ENCODE measurements at regions not wholly inside any gene's neighbourhood (a gene's known extent, or its start where the extent isn't known, plus 50 kb on each side); places are given as distances from the start of the nearest gene placed in this dataset.

DNA sequence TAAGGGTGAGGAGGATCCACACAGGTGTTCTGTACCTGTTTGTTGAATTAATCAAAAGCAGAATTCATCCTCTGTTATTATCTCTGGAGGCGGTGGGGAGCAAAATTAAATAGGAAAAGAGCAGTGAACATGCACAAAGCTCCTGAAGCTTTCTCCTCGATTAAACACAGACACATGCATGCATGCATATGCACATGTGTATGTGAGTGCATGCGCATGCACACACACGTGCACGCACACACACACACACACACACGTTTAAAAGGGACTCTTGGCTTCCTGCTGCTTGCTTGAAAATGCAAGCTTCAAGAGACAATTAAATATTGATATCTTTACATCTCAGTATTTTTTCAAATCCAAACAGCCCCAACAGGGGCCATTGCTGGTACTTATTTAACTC is 462.1 kb downstream of the BUD13 start:
- no peak for TF ChIP-seq EP300 (IDR thresholded peaks at IDR 0.05)
- TF ChIP-seq, protein P1, sequence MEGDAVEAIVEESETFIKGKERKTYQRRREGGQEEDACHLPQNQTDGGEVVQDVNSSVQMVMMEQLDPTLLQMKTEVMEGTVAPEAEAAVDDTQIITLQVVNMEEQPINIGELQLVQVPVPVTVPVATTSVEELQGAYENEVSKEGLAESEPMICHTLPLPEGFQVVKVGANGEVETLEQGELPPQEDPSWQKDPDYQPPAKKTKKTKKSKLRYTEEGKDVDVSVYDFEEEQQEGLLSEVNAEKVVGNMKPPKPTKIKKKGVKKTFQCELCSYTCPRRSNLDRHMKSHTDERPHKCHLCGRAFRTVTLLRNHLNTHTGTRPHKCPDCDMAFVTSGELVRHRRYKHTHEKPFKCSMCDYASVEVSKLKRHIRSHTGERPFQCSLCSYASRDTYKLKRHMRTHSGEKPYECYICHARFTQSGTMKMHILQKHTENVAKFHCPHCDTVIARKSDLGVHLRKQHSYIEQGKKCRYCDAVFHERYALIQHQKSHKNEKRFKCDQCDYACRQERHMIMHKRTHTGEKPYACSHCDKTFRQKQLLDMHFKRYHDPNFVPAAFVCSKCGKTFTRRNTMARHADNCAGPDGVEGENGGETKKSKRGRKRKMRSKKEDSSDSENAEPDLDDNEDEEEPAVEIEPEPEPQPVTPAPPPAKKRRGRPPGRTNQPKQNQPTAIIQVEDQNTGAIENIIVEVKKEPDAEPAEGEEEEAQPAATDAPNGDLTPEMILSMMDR (IDR thresholded peaks at IDR 0.05) = no peak
- no peak for TF ChIP-seq POLR2AphosphoS5 (IDR thresholded peaks at IDR 0.05)
